HCT116 (cell line): ENCODE measurements at regions not wholly inside any gene's neighbourhood (a gene's known extent, or its start where the extent isn't known, plus 50 kb on each side); places are given as distances from the start of the nearest gene placed in this dataset.

Experiments
- ATAC-seq: fragments of 200-7000 bp; cut with Tn5 transposase; 2 replicates; pipeline ENCODE4 v1.9.1; 2020; ENCODE audit warnings: mild to moderate bottlenecking, moderate library complexity
- BruUV-seq: library from RNA; stranded (reverse); fragments of 400-500 nt; replicated peaks from 2 replicates; lab custom pipeline; 2021; lab: Mats Ljungman, UMichigan
- CTCF ChIA-PET: fragments of 300-600 bp; sonication (Branson Sonifier 250); formaldehyde crosslinking; loops from one replicate; lab custom pipeline; 2021; ENCODE audit warnings: antibody characterized with exemption; lab: Charles Lee
- POLR2A ChIA-PET: fragments of 300-600, 350-600 bp; sonication (Branson Sonifier 250); formaldehyde crosslinking; loops from one replicate; lab custom pipeline; 2021; ENCODE audit warnings: antibody characterized with exemption; lab: Charles Lee
- RAD21 ChIA-PET, 2 experiments: fragments of 300-600 bp; sonication (Branson Sonifier 250); formaldehyde crosslinking; loops; one replicate each; lab custom pipeline; 2023; ENCODE audit warnings: low total read pairs in 2 of 2; ENCODE audit not compliant: uncharacterized antibody in 2 of 2, unreplicated experiment in 2 of 2, low non-redundant PET in 1 of 2; lab: Charles Lee
- DNase-seq: peaks from one replicate; pipeline ENCODE4 v3.0.0-alpha.2; 2010; ENCODE audit warnings: low read depth, low spot score
- H2AFZ ChIP-seq: fragments of 200-600 bp; shearing (Covaris generic), sonication (generic); 2 replicates; pipeline ENCODE4 v1.6.1; 2017; ENCODE audit warnings: low read depth, mixed run types, mixed read lengths, antibody characterized with exemption, low read length; ENCODE audit not compliant: poor library complexity, severe bottlenecking
- H3K27ac ChIP-seq: 2 replicates; pipeline ENCODE4 v1.5.1; 2012; ENCODE audit warnings: low read depth, low read length
- H3K27me3 ChIP-seq: fragments of 200-600 bp; sonication (generic); 2 replicates; pipeline ENCODE4 v1.6.1; 2016; ENCODE audit warnings: mixed run types, low read length, mixed read lengths; ENCODE audit not compliant: insufficient read depth
- H3K36me3 ChIP-seq, 2 experiments: fragments of 200-500 bp in 1 of 2; fragments of 200-600 bp in 1 of 2; sonication (Bioruptor generic) in 1 of 2; sonication (generic) in 1 of 2; 2 replicates each; pipeline versions ENCODE4 v1.5.1 to v1.6.1; 2014 to 2016; ENCODE audit warnings: low read length in 2 of 2, inconsistent platforms in 1 of 2, mixed read lengths in 1 of 2, mixed run types in 1 of 2; ENCODE audit not compliant: insufficient read depth in 2 of 2, control insufficient read depth in 1 of 2
- H3K4me1 ChIP-seq, 2 experiments: fragments of 200-600 bp in 1 of 2; sonication (generic) in 1 of 2; 2 replicates each; pipeline versions ENCODE4 v1.5.1 to v1.6.1; 2012 to 2017; ENCODE audit warnings: low read length in 2 of 2, inconsistent platforms in 1 of 2, mild to moderate bottlenecking in 1 of 2, mixed read lengths in 1 of 2, mixed run types in 1 of 2, moderate library complexity in 1 of 2; ENCODE audit not compliant: insufficient read depth in 2 of 2, control insufficient read depth in 1 of 2
- H3K4me2 ChIP-seq: fragments of 200-600 bp; sonication (generic); 2 replicates; pipeline ENCODE4 v1.6.1; 2017; ENCODE audit warnings: mixed run types, low read length, mixed read lengths
- H3K4me3 ChIP-seq, 2 experiments: fragments of 200-600 bp in 1 of 2; sonication (generic) in 1 of 2; replicated peaks in 1 of 2; 2 replicates each; pipeline ENCODE4 v1.5.1; 2011 to 2016; ENCODE audit warnings: low read length in 2 of 2, control low read depth in 1 of 2, low read depth in 1 of 2, mild to moderate bottlenecking in 1 of 2, mixed read lengths in 1 of 2, mixed run types in 1 of 2
- H3K79me2 ChIP-seq: fragments of 200-600 bp; sonication (generic); 2 replicates; pipeline ENCODE4 v1.6.1; 2017; ENCODE audit warnings: mild to moderate bottlenecking, mixed run types, low read length, moderate library complexity, mixed read lengths; ENCODE audit not compliant: insufficient read depth
- H3K9ac ChIP-seq: fragments of 200-600 bp; sonication (generic); 2 replicates; pipeline ENCODE4 v1.6.1; 2016; ENCODE audit warnings: low read length, mixed read lengths
- H3K9me2 ChIP-seq: fragments of 200-600 bp; sonication (generic), shearing (Covaris generic); 2 replicates; pipeline ENCODE4 v1.6.1; 2017; ENCODE audit warnings: mixed run types, mild to moderate bottlenecking, moderate library complexity; ENCODE audit not compliant: insufficient read depth
- H3K9me3 ChIP-seq, 2 experiments: fragments of 200-500 bp in 1 of 2; fragments of 200-600 bp in 1 of 2; sonication (Bioruptor generic) in 1 of 2; sonication (generic) in 1 of 2; 2 replicates each; pipeline ENCODE4 v1.6.1; 2014 to 2017; ENCODE audit warnings: low read length in 2 of 2, mixed read lengths in 2 of 2, inconsistent platforms in 1 of 2, low read depth in 1 of 2, mild to moderate bottlenecking in 1 of 2, mixed run types in 1 of 2, moderate library complexity in 1 of 2; ENCODE audit not compliant: control insufficient read depth in 1 of 2, insufficient read depth in 1 of 2
- H4K20me1 ChIP-seq: fragments of 200-600 bp; sonication (generic), shearing (Covaris generic); 2 replicates; pipeline ENCODE4 v1.6.1; 2017; ENCODE audit warnings: mixed run types, mild to moderate bottlenecking, moderate library complexity; ENCODE audit not compliant: insufficient read depth
- ATF3 ChIP-seq: IDR thresholded peaks from 2 replicates; pipeline ENCODE4 v1.6.1; 2012
- CBX3 ChIP-seq: IDR thresholded peaks from 2 replicates; pipeline ENCODE4 v1.6.1; 2012; ENCODE audit warnings: low read depth
- CEBPB ChIP-seq: IDR thresholded peaks from 2 replicates; pipeline ENCODE4 v1.6.1; 2012; ENCODE audit warnings: low read depth
- CTCF ChIP-seq, 3 experiments: fragments of 200-600 bp in 1 of 3; sonication (generic) in 1 of 3; IDR thresholded peaks in 2 of 3; conservative IDR thresholded peaks in 1 of 3; 2 replicates each; pipeline ENCODE4 v1.5.1; 2012 to 2017; ENCODE audit warnings: low read depth in 2 of 3, low read length in 2 of 3, antibody characterized with exemption in 1 of 3, borderline replicate concordance in 1 of 3, control low read depth in 1 of 3, mild to moderate bottlenecking in 1 of 3, mixed read lengths in 1 of 3, mixed run types in 1 of 3, moderate library complexity in 1 of 3; ENCODE audit not compliant: insufficient read depth in 1 of 3
- EGR1 ChIP-seq: IDR thresholded peaks from 2 replicates; pipeline ENCODE4 v1.6.1; 2012; ENCODE audit warnings: low read depth
- ELF1 ChIP-seq: IDR thresholded peaks from 2 replicates; pipeline ENCODE4 v1.6.1; 2012; ENCODE audit warnings: low read depth, borderline replicate concordance
- EZH2phosphoT487 ChIP-seq: fragments of 200-600 bp; IDR thresholded peaks from 2 replicates; pipeline ENCODE4 v1.6.1; 2018; ENCODE audit warnings: antibody characterized with exemption, borderline replicate concordance
- FOSL1 ChIP-seq: IDR thresholded peaks from 2 replicates; pipeline ENCODE4 v1.6.1; 2012; ENCODE audit warnings: low read depth
- JUND ChIP-seq: IDR thresholded peaks from 2 replicates; pipeline ENCODE4 v1.6.1; 2012
- MAX ChIP-seq: IDR thresholded peaks from 2 replicates; pipeline ENCODE4 v1.6.1; 2012
- POLR2A ChIP-seq: IDR thresholded peaks from 2 replicates; pipeline ENCODE4 v1.7.0; 2011; ENCODE audit warnings: borderline replicate concordance; ENCODE audit not compliant: insufficient read depth, insufficient read length; ENCODE audit errors: extremely low read depth
- RAD21 ChIP-seq: IDR thresholded peaks from 2 replicates; pipeline ENCODE4 v1.6.1; 2012; ENCODE audit warnings: low read depth, mild to moderate bottlenecking
- SIN3A ChIP-seq: IDR thresholded peaks from 2 replicates; pipeline ENCODE4 v1.6.1; 2012; ENCODE audit warnings: low read depth
- SP1 ChIP-seq: IDR thresholded peaks from 2 replicates; pipeline ENCODE4 v1.6.1; 2012; ENCODE audit warnings: low read depth
- YY1 ChIP-seq: IDR thresholded peaks from 2 replicates; pipeline ENCODE4 v1.6.1; 2011; ENCODE audit warnings: low read length, low read depth, moderate library complexity, mild to moderate bottlenecking; ENCODE audit not compliant: insufficient replicate concordance; ENCODE audit errors: extremely low read depth
- ZFX ChIP-seq: fragments of 450-650 bp; IDR thresholded peaks from 2 replicates; pipeline ENCODE4 v1.6.1; 2017
- ZNF274 ChIP-seq: fragments of 200-500 bp; sonication (Bioruptor generic); IDR thresholded peaks from 2 replicates; pipeline ENCODE4 v1.6.1; 2014; ENCODE audit warnings: mild to moderate bottlenecking, low read depth, low read length, inconsistent platforms
- intact Hi-C: fragments of 100-400 bp; cut with micrococcal nuclease; formaldehyde crosslinking; loops from 2 replicates; pipeline ENCODE4 v1.10.0; 2022

- Histone ChIP-seq H3K9me3 (no peaks in the 10 kb centered on the region), H3K9ac (no peak overlapping the region), H4K20me1 (no peaks in the 10 kb centered on the region), H3K27me3 (no peaks in the 10 kb centered on the region), H3K4me2 (no peak overlapping the region), H3K79me2 (no peaks in the 10 kb centered on the region), H2AFZ (no peak overlapping the region), H3K4me3 (no peak overlapping the region), H3K9me2 (no peaks in the 10 kb centered on the region), H3K4me1 (peaks cover 0 to 16% of the 10 kb centered on the region in 2 experiments; a peak in 1 of 4 replicates), H3K27ac (no peak overlapping the region), H3K36me3 (no peaks in the 10 kb centered on the region)
- no TSS peak for BruUV-seq
- TF ChIP-seq ELF1 (no peak), SIN3A (no peak), POLR2A (no peak), SP1 (no peak), FOSL1 (no peak), EGR1 (no peak), JUND (no peak), CTCF (IDR thresholded peaks at IDR 0.05 in 2 of 3, conservative IDR thresholded peaks at IDR 0.05 in 1 of 3; ENCODE audit: borderline replicate concordance in 1 of 3, insufficient read depth in 1 of 3, low read depth in 2 of 3, low read length in 2 of 3) (no peak), ATF3 (no peak), CEBPB (no peak), RAD21 (no peak), CBX3 (no peak), ZNF274 (no peak), YY1 (no peak), EZH2phosphoT487 (no peak), MAX (no peak), ZFX (no peak)
- no peak for DNase-seq
- POLR2A ChIA-PET = no interaction called here
- intact Hi-C loops = no loop called here
- no peak for ATAC-seq
- CTCF ChIA-PET = no interaction called here
- RAD21 ChIA-PET = interaction anchor here in 1 of 2 experiments (1.5 kb wide), 1 partner anchor 47 kb away, joined by 3 read pairs; no protein-coding TSS in a partner anchor
Measured at GRCh38 chr1:55381491-55381890, 166.3 kb upstream of the USP24 start.
